Muscle of back (tissue), 3 donors: ENCODE measurements at regions not wholly inside any gene's neighbourhood (a gene's known extent, or its start where the extent isn't known, plus 50 kb on each side); places are given as distances from the start of the nearest gene placed in this dataset.
A peak's percentile ranks its signal among the peaks of the same experiment; 100 is the strongest.
"Not testable (repeated sequence)": the region's sequence is repeated elsewhere in the genome, so short reads cannot be mapped to it uniquely, and the experiment has no call there.

ENCODE experiments used
- DNase-seq, 3 donors: peaks; one replicate each; pipeline versions ENCODE4 v3.0.0 to v3.0.0-alpha.2; 2013

GRCh38 chr4:86527713-86528112, 66.4 kb upstream of the PTPN13 start:
- not testable (repeated sequence) for DNase-seq

- no peak for DNase-seq
Measured at GRCh38 chr4:86529436-86529835, 64.7 kb upstream of the PTPN13 start.

- no peak for DNase-seq
Measured at GRCh38 chr4:86530183-86530582, 63.9 kb upstream of the PTPN13 start.

GRCh38 chr4:86531440-86531839, 62.7 kb upstream of the PTPN13 start:
- no peak for DNase-seq

- DNase-seq: no peak
Measured at GRCh38 chr4:86532851-86533250, 61.3 kb upstream of the PTPN13 start.

GRCh38 chr4:86536151-86536550, 58.0 kb upstream of the PTPN13 start:
- no peak for DNase-seq

- DNase-seq: no peak
Measured at GRCh38 chr4:86542319-86543027, 51.6 kb upstream of the PTPN13 start.

GRCh38 chr4:86543080-86543479, 51.0 kb upstream of the PTPN13 start:
- DNase-seq: no peak

GRCh38 chr4:86543560-86544309, 50.4 kb upstream of the PTPN13 start:
- DNase-seq: peak in 2 of 3 donors; percentile 15 to 23

GRCh38 chr4:86544310-86544966, 49.7 kb upstream of the PTPN13 start:
- DNase-seq: no peak
